Esophagus squamous epithelium (tissue), 4 donors: ENCODE measurements at regions not wholly inside any gene's neighbourhood (a gene's known extent, or its start where the extent isn't known, plus 50 kb on each side); places are given as distances from the start of the nearest gene placed in this dataset.

Experiments used
- POLR2A ChIP-seq, 4 donors: fragments of 450-650 bp; IDR thresholded peaks; one replicate each; pipeline ENCODE4 v1.6.1; 2017; ENCODE audit warnings: antibody characterized with exemption in 4 of 4, mild to moderate bottlenecking in 4 of 4, moderate library complexity in 3 of 4
- TF ChIP-seq, protein P1 (sequence below), 6 experiments: fragments of 450-650 bp in 4 of 6; fragments of 200-600 bp in 2 of 6; sonication (generic) in 2 of 6; IDR thresholded peaks; one replicate each; pipeline ENCODE4 v1.5.1; 2016 to 2019; ENCODE audit warnings: antibody characterized with exemption in 6 of 6, mild to moderate bottlenecking in 4 of 6, moderate library complexity in 4 of 6

DNA sequence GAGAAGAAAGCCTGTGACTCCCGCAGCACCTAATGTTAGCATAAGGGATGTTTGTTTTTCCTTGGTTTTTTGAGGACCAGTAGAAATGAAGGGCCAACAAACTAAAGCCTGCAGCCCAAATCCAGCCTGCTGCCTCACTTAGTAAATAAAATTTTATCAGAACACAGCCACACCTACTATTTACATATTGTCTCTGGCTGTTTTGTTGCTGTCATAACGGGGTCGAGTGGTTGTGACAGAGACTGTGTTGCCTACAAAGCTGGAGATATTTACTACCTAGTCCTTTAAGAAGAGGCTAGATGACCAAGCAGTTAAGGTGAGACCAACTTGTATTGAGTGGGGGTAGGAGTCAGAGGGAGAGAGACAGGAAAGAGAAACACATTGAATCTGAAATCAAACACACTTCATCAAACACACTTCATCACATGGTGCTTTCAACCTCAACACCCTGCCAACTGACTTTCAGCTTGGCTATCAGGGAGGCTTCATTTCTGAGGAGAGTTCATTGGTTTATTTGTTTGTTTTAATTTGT, 546.3 kb upstream of the CDH11 start:
- TF ChIP-seq, protein P1, sequence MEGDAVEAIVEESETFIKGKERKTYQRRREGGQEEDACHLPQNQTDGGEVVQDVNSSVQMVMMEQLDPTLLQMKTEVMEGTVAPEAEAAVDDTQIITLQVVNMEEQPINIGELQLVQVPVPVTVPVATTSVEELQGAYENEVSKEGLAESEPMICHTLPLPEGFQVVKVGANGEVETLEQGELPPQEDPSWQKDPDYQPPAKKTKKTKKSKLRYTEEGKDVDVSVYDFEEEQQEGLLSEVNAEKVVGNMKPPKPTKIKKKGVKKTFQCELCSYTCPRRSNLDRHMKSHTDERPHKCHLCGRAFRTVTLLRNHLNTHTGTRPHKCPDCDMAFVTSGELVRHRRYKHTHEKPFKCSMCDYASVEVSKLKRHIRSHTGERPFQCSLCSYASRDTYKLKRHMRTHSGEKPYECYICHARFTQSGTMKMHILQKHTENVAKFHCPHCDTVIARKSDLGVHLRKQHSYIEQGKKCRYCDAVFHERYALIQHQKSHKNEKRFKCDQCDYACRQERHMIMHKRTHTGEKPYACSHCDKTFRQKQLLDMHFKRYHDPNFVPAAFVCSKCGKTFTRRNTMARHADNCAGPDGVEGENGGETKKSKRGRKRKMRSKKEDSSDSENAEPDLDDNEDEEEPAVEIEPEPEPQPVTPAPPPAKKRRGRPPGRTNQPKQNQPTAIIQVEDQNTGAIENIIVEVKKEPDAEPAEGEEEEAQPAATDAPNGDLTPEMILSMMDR (IDR thresholded peaks at IDR 0.05): no peak
- no peak for TF ChIP-seq POLR2A (IDR thresholded peaks at IDR 0.05)
